HG02623 (cell line): ENCODE measurements at regions not wholly inside any gene's neighbourhood (a gene's known extent, or its start where the extent isn't known, plus 50 kb on each side); places are given as distances from the start of the nearest gene placed in this dataset.
"Not testable (repeated sequence)": the region's sequence is repeated elsewhere in the genome, so short reads cannot be mapped to it uniquely, and the experiment has no call there.

ENCODE experiments used
- ATAC-seq: cut with Tn5 transposase; IDR thresholded peaks from one replicate; pipeline ENCODE4 v1.9.1; 2021; ENCODE audit warnings: moderate library complexity; ENCODE audit not compliant: unreplicated experiment

- no peak for ATAC-seq
Observed at GRCh38 chrX:81857192-81857591, 655.3 kb downstream of the SH3BGRL start.

- ATAC-seq, result no peak
Observed at GRCh38 chrX:81866873-81867272, 665.0 kb downstream of the SH3BGRL start.

GRCh38 chrX:81868979-81869378 lies 667.1 kb downstream of the SH3BGRL start:
- no peak for ATAC-seq

GRCh38 chrX:81874807-81875206 lies 672.9 kb downstream of the SH3BGRL start:
- ATAC-seq, result no peak

GRCh38 chrX:81875800-81876199 lies 673.9 kb downstream of the SH3BGRL start:
- ATAC-seq, result no peak

- ATAC-seq, result no peak
Observed at GRCh38 chrX:81876437-81876836, 674.5 kb downstream of the SH3BGRL start.

- ATAC-seq, result no peak
Observed at GRCh38 chrX:81890521-81890920, 688.6 kb downstream of the SH3BGRL start.

- no peak for ATAC-seq
Observed at GRCh38 chrX:81900522-81900921, 698.6 kb downstream of the SH3BGRL start.

- ATAC-seq, result no peak
Observed at GRCh38 chrX:81925812-81926211, 723.9 kb downstream of the SH3BGRL start.

- not testable (repeated sequence) for ATAC-seq
Observed at GRCh38 chrX:81945911-81946310, 744.0 kb downstream of the SH3BGRL start.

- ATAC-seq, result no peak
Observed at GRCh38 chrX:81957318-81957717, 755.4 kb downstream of the SH3BGRL start.

GRCh38 chrX:81957900-81958545 lies 756.1 kb downstream of the SH3BGRL start:
- no peak for ATAC-seq

GRCh38 chrX:81959964-81960363 lies 758.1 kb downstream of the SH3BGRL start:
- no peak for ATAC-seq

- not testable (repeated sequence) for ATAC-seq
Observed at GRCh38 chrX:81974413-81974812, 772.5 kb downstream of the SH3BGRL start.

- ATAC-seq, result no peak
Observed at GRCh38 chrX:81979806-81980515, 778.1 kb downstream of the SH3BGRL start.

GRCh38 chrX:81987217-81987616 lies 785.3 kb downstream of the SH3BGRL start:
- ATAC-seq, result not testable (repeated sequence)

GRCh38 chrX:81996166-81996565 lies 794.3 kb downstream of the SH3BGRL start:
- ATAC-seq, result no peak

GRCh38 chrX:82029571-82030218 lies 827.8 kb downstream of the SH3BGRL start:
- ATAC-seq, result no peak

GRCh38 chrX:82031250-82031649 lies 829.3 kb downstream of the SH3BGRL start:
- ATAC-seq, result no peak

- ATAC-seq, result no peak
Observed at GRCh38 chrX:82038793-82039192, 836.9 kb downstream of the SH3BGRL start.

- no peak for ATAC-seq
Observed at GRCh38 chrX:82041034-82041433, 839.1 kb downstream of the SH3BGRL start.

GRCh38 chrX:82058728-82059127 lies 856.8 kb downstream of the SH3BGRL start:
- no peak for ATAC-seq
